ENCODE measurements at regions not wholly inside any gene's neighbourhood (a gene's known extent, or its start where the extent isn't known, plus 50 kb on each side); places are given as distances from the start of the nearest gene placed in this dataset.

GRCh38 chr3:177887475-177887874 is 648.8 kb upstream of the KCNMB2 start:
- TF ChIP-seq CTCF (IDR thresholded peaks at IDR 0.05 in 8 of 11, conservative IDR thresholded peaks at IDR 0.05 in 3 of 11) (no peak), POLR2A (IDR thresholded peaks at IDR 0.05) (no peak), POLR2AphosphoS5 (IDR thresholded peaks at IDR 0.05) (no peak)

Data from spleen (tissue), 7 donors.